GM12873 (cell line): ENCODE measurements at regions not wholly inside any gene's neighbourhood (a gene's known extent, or its start where the extent isn't known, plus 50 kb on each side); places are given as distances from the start of the nearest gene placed in this dataset.

Experiments used
- TF ChIP-seq, protein P1 (sequence below): IDR thresholded peaks from 2 replicates; pipeline ENCODE4 v1.5.1; 2012; ENCODE audit warnings: low read depth, mild to moderate bottlenecking, moderate library complexity, low read length, control low read depth; ENCODE audit not compliant: insufficient read depth; ENCODE audit errors: missing control alignments

DNA sequence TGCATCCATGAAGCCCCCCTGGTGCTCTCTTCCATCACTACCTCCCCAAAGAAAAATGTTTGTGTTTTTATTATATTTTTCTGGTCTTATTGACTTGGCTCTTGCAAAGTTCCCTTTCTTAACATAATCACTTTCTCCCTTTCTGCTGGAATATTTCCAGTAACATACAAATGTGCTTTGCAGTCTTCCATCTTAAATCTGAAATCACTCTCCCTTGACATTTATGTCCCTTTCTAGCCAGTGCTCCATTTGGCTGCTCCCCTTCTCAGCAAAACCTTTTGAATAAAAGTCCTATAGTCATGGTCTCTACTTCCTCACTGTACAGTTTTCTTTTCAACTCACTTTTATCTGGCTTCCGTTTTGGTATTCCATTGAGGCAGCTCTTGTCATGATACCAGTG is 118.8 kb downstream of the SNAPC1 start:
- TF ChIP-seq, protein P1, sequence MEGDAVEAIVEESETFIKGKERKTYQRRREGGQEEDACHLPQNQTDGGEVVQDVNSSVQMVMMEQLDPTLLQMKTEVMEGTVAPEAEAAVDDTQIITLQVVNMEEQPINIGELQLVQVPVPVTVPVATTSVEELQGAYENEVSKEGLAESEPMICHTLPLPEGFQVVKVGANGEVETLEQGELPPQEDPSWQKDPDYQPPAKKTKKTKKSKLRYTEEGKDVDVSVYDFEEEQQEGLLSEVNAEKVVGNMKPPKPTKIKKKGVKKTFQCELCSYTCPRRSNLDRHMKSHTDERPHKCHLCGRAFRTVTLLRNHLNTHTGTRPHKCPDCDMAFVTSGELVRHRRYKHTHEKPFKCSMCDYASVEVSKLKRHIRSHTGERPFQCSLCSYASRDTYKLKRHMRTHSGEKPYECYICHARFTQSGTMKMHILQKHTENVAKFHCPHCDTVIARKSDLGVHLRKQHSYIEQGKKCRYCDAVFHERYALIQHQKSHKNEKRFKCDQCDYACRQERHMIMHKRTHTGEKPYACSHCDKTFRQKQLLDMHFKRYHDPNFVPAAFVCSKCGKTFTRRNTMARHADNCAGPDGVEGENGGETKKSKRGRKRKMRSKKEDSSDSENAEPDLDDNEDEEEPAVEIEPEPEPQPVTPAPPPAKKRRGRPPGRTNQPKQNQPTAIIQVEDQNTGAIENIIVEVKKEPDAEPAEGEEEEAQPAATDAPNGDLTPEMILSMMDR, result no peak

DNA sequence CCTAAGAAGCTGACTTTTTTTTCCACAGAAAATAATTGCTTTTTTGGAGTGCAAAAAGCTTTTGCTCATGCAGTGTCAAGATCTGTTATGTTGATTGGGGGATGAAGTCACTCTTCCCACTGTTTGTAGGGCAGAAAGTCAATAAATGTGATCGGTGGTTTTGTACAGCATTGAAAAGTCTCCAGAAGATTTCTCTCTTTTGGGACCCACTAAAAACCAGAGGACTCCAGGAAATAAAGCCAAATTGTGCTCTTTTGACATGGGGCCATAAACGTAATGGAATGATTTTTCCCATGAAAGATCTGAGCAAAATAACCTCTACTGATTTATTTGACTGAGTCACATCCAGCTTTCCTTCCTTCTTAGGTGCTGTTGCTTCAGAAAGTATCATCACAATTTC is 122.5 kb downstream of the SNAPC1 start:
- TF ChIP-seq, protein P1, result no peak

DNA sequence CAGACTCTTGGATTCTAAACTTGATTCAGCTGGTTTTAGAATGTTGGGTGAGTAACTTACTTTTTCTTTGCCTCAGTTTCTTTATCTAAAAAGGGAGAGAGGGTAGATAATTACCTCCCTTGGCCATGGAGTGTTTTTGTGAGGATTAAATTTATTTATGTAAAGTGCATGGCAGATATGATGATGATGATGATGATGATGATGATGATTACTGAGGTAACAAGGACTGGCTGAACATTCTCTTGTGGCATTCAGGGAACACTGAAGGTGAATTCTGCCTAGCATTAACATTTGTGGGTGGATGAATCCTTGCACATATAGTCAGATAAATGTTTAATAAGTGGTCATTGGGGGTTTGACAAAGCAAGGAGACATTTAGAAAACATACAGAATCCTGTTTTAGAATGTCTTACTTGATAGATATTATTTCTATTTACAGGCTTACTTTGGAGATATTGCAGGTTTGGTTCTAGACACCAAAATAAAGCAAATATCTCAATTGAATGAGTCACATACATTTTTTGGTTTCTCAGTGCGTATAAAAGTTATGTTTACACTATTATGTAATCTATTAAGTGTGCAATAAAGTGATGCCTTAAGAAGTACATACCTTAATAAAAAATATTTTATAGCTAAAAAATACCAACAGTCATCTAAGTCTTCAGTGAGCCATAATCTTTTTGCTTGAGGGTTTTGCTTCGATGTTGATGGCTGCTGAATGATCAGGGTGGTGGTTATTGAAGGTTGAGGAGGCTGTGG is 123.2 kb downstream of the SNAPC1 start:
- TF ChIP-seq, protein P1, result no peak

DNA sequence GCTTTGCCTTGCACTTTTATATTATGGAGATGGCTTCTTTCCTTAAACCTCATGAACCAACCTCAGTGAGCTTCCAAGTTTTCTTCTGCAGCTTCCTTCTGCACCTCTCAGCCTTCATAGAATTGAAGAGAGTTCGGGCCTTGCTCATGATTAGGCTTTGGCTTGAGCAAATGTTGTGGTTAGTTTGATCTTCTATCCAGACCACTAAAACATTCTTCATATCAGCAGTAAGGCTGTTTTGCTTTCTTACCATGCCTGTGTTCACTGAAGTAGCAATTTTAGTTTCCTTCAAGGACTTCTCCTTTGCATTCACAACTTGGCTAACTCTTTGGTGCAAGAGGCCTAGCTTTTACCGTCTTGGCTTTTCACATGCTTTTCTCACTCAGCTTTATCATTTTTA is 125.4 kb downstream of the SNAPC1 start:
- TF ChIP-seq, protein P1, result no peak

DNA sequence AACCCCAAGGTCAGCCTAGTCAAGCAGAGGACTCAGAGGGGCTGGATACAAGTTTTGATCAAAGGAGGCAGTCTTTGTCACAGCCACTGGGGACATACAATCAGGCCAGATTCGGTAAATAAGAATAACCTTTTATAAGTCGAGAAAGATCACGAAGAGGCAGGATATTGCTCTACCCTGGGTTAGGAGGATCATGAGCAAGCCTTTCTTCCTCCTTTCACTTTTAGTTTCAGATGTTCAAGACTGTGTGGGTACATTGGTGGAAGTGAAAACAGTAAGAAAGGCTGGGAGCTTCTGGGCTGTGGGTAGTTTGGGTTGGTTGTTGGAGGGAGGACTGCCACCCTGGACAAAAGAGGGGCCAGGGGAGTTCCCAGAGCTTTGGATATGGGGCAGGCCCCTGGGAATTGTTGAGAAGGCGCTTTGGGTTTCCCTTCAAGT is 127.7 kb downstream of the SNAPC1 start:
- TF ChIP-seq, protein P1, result peak; percentile 45

DNA sequence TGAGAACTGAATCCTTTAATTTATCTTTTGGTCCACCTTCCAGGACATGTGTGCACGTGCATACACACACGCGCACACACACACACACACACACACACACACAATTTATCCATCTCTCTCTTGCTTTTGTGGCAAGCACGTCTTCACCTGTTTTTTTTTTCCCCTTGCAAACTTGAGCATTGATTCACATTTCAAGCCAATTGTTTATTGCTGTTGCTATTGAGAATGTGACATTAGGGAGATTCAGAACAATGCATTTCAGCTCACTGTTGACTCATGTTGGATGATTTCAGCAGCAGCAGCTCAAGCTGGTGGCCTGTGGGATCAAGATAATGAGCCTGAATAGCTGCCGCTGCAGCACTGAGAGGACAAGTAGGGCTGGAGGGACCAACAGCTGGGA is 128.9 kb downstream of the SNAPC1 start:
- TF ChIP-seq, protein P1, result no peak

DNA sequence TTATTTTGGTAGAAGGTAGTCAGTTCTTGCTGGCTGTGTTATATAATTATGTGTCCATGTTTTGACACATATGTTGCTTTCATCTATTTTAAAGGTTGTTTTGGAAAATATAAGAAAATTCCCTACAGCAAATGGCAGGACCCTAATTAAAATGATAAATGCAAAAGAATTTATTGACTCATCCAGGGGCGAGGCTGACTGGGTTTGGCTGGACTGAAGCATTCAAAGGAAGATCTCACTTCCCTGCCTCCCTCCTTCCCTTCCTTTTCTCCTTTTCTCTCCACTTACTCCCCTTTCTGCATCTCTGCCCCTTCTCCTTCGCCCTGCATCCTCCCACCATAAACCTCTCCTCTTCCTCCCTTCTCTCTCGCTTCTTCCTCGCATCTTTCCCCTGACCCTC is 129.6 kb downstream of the SNAPC1 start:
- TF ChIP-seq, protein P1, result no peak
